ENCODE measurements at regions not wholly inside any gene's neighbourhood (a gene's known extent, or its start where the extent isn't known, plus 50 kb on each side); places are given as distances from the start of the nearest gene placed in this dataset.

DNA sequence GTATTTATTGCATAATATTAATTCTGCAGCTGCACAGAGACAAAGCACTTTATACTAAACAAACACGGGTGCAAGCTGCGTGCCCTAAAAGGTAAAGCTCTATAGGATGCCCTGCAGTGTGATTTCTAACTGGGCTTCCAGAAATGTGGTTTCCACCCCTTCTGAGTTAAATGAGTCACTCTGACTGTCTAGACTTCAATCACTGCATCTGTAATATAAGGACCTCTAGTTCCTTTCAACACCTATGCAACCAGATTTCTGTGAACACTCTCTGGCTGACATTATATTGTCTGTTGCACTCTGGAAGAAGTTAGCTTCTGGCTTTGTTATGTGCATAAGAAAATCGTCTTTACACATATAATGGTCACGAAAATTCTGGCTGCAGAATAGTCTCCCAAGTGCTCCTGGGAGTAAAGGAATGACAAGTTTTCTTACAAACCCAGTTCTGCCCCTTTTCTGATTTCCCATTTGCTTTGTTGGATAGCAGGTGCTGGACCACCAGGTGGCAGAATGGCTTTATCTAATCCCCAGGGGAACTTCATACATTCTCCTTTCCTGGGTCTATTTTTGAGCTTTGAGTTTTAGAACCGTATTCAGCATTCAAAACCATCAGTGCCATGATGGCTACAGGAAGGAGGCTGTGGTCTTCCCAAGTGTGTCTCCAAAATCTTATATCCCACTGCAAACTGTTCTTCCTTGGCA, 842.2 kb downstream of the STIM2 start:
- H3K4me3 ChIP-seq (ENCODE audit: low read depth, low read length): no peak overlapping the region

GRCh38 chr4:27703771-27704170, 843.1 kb downstream of the STIM2 start:
- no peak overlapping the region for H3K4me3 ChIP-seq (ENCODE audit: low read depth, low read length)

GRCh38 chr4:27711041-27711440, 850.4 kb downstream of the STIM2 start:
- no peak overlapping the region for H3K4me3 ChIP-seq (ENCODE audit: low read depth, low read length)

DNA sequence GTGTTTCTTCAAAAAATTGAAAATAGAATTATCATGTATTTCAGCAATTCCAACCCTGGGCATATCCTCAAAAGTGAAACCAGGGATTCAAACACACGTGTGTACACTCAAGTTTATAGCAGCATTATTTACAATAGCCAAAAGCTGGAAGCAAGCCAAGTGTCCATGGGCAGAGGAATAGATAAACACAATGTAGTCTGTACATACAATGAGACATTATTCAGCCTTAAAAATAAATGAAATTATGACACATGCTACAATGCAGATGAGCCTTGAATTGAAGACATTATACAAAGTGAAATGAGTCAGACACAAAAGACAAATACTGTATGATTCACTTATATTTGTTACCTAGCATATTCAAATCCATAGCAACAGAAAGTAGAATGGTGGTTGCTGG, 853.4 kb downstream of the STIM2 start:
- H3K4me3 ChIP-seq (ENCODE audit: low read depth, low read length): no peak overlapping the region

GRCh38 chr4:27716693-27717430, 856.2 kb downstream of the STIM2 start:
- H3K4me3 ChIP-seq (ENCODE audit: low read depth, low read length): no peak overlapping the region

DNA sequence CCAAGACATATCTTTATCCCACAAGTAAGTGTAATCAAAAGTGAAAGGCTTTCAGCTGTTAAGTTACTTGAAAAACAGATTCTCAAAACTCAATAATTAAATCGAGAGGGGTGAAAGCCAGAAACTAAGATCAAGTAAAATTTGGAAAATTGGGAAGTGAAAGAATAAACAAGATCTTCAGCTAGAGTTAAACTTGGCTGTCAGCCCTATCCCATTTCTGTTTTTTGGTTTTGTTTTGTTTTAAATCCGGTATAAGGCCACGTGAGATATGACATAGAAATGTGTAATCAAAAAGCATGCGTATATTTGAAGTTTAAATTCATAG, 856.8 kb downstream of the STIM2 start:
- H3K4me3 ChIP-seq (ENCODE audit: low read depth, low read length): no peak overlapping the region

DNA sequence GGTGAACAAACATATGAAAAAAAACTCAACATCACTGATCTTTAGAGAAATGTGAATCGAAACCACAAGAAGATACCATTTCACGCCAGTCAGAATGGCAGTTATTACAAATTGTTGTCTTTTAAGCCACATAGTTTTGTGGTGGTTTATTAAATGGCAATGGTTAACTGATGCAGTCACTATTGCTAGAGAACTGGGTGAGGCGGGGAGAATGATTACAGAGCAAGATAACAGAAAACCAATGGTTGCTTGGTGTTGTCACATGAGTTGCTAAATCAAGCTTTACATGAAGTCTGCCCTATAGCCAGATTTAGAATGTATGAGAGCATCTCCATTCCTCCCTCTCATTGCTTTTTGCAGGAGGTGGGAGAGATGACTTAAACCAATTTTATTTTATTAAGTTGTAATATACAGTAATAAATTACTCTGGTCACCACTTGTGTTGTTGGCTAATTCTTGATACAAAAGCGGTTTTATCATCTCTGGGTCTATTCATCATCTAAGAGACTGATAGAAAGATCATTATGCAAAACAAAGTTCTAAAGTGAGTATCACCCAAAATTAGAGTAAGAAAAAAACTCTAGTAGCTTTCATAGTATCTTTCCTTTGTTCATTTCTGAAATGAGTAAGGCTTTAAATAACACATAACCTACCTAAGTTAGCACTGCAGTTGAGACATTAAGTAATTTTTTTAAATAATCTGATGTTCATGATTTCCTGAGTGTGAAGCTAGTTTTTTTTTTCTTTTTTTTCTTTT, 859.5 kb downstream of the STIM2 start:
- H3K4me3 ChIP-seq (ENCODE audit: low read depth, low read length): no peak overlapping the region

DNA sequence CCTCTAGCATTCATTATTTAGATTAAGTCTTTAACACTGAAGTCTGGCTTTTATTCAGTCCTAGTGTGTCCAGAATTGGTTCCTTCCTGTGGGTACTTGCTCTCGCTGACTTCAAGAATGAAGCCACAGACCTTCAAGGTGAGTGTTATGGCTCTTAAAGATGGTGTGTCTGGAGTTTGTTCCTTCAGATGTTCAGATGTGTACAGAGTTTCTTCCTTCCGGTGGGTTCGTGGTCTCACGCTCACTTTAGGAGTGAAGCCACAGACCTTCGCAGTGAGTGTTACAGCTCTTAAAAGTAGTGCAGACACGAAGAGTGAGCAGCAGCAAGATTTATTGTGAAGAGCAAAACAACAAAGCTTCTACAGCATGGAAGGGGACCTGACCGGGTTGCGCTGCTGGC, 860.6 kb downstream of the STIM2 start:
- no peak overlapping the region for H3K4me3 ChIP-seq (ENCODE audit: low read depth, low read length)

- no peak overlapping the region for H3K4me3 ChIP-seq (ENCODE audit: low read depth, low read length)
Measured at GRCh38 chr4:27728892-27729291, 868.3 kb downstream of the STIM2 start.

DNA sequence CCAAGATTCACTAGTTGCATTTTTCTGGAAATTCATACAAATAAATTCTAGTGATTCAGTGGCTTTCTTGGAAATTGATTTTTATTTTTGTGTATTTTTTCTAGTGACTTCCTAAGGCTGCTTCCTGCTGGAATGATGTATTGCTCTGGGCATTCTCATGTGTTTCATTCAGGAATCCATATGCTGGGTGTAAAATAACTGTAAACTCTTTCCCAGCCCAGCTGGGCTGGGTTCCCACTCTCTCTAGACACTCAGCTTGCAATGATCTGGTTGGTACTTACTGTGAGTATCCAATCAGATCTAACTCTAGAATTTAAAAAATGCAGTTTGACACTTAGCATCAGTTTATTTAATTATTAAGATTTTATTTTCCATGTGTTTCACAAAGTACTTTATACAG, 882.2 kb downstream of the STIM2 start:
- H3K4me3 ChIP-seq (ENCODE audit: low read depth, low read length): no peak overlapping the region

DNA sequence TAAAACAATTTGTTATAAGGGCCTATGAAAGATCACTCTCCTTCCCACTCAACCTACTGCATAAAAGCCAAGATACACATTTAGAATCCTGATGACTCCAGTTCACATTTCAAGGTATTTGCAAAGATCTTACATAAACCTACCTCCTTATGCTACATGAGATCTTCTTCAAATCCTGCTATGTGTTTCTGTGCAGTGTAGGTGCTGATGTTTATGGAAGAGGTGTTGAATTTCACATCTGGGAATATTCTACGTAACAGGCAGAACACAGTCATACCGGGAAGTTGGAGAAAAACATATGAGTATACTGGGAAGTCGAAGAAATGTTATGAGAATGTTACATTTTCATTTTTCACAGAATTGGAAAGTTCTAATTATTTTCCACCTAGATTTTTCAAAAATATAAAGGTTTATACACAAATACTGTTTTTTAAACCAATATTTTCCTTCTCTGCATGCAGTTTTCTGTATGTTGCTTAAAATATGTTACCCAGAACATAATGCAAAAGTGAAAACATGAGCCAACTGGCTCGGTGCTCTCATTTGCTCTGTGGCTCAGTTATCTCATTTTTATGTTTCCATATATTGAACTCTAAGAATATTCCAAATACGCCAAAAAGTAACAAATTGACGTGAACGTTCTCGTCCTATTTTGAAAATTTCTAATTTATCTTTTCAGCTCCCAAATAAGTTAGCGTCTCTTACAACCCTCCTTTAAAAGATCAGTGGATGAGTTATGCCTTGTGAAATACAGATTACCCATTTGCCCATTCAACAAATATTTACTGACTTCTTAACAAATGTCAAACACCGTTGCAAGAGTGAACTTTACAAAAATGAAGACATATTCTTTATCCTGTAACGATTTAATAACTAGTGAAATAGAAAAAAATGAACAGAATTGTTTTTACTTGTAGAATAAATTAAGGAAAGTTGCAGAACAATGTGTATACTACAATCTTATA, 899.3 kb downstream of the STIM2 start:
- H3K4me3 ChIP-seq (ENCODE audit: low read depth, low read length): no peak overlapping the region

DNA sequence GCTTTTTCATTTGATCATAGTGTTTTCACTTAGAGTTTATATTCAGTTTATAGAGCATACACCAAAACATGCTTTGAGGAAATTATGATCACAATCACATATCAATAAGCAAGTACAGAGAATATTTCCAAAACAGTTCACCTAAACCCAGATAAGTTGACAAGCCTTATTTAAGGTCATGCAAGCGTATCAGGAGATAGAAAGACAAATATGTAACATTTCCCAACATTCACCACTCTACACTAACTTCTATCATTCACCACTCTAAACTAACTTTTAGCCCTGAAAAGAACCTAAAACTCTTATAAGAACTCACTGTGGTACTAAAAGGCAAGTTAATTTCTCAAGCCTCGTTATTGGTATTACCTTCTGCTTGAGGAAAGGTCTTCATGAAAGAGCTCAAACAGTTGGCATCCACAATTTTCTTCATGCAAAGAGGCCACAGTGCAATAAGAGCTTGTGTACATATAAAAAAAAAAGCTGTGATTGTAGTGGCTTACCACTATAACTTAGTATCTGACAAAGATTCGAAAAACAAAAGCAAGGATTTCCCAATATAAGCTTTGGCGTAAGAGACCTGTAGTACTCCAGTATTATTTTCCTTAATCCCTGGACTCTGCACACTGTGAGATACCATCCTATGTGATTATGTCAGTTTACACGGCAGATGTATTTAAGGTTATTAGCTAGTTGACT, 903.3 kb downstream of the STIM2 start:
- no peak overlapping the region for H3K4me3 ChIP-seq (ENCODE audit: low read depth, low read length)

DNA sequence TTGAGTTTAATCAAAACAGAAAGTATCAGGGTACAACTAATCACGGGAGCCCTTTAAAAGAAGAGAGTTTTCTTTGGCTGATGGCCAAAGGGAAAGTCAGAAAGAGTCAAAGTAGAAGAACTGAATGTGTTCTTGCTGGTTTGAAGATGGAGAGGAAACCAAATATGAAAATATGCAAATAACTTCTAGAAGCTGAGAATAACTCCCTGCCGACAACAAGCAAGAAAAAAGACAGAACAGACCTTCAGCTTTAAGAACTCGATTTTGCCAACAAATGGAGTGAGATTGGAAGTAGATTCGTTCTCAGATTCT, 903.8 kb downstream of the STIM2 start:
- no peak overlapping the region for H3K4me3 ChIP-seq (ENCODE audit: low read depth, low read length)

GRCh38 chr4:27770895-27771294, 910.3 kb downstream of the STIM2 start:
- no peak overlapping the region for H3K4me3 ChIP-seq (ENCODE audit: low read depth, low read length)

- no peak overlapping the region for H3K4me3 ChIP-seq (ENCODE audit: low read depth, low read length)
Measured at GRCh38 chr4:27775156-27775555, 914.5 kb downstream of the STIM2 start.

DNA sequence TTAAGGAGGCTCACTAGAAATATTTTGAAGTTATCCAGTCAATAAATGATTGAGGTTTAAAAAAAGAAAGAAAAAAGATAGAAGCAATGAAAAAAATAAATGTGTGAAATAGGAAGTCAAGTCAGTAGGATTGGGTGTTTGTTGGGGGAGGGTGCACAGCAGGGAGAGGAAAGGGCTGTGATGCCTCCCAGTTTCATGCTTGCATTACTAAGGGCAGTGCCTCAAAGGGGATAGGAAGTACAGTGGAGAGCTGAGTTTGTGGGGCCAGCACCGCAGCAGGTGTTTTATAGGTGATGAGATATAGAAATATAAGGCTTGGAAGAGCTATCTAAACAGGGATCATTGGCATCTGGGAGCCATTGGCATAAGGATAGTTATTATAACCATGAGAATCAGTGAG, 919.2 kb downstream of the STIM2 start:
- no peak overlapping the region for H3K4me3 ChIP-seq (ENCODE audit: low read depth, low read length)

- H3K4me3 ChIP-seq (ENCODE audit: low read depth, low read length): no peak overlapping the region
Measured at GRCh38 chr4:27787195-27787594, 926.6 kb downstream of the STIM2 start.

GRCh38 chr4:27789773-27790172, 929.1 kb downstream of the STIM2 start:
- H3K4me3 ChIP-seq (ENCODE audit: low read depth, low read length): no peak overlapping the region

DNA sequence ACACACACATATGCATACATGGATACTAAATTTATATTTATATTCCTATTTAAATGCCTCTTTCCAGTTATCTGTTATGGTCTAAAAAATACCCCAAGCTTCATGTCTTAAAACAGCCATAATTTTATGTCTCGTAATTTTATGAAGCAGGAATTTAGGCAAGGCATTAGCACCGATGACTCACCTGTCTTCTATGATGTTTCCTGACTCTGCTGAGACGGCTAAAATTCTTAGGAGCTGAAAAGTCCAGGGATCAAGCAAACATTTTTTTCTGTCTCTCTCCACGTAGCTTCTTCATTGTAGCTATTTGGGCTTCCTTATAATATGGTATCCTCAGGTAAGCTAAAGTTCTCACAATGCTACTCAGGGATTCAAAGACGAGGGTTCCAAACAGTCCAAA, 930.3 kb downstream of the STIM2 start:
- no peak overlapping the region for H3K4me3 ChIP-seq (ENCODE audit: low read depth, low read length)

DNA sequence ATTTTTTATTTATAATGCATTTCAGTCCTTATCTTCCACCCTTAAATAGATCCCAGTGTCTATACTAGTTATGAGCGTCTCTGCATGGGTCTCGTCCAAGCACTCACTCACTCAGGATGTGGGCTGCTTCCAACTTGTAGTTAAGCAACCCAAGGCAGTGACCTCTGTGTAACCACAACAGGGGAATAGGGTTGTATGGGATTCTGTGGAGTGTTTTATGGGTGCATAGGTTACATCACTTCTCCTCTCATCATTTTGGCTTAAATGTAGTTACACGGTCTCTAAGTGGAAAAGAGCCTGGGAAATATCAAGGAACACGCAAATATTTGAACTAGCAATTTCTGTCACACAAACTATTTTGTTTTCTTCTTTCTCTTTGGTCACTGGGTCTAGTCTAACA, 931.0 kb downstream of the STIM2 start:
- no peak overlapping the region for H3K4me3 ChIP-seq (ENCODE audit: low read depth, low read length)

DNA sequence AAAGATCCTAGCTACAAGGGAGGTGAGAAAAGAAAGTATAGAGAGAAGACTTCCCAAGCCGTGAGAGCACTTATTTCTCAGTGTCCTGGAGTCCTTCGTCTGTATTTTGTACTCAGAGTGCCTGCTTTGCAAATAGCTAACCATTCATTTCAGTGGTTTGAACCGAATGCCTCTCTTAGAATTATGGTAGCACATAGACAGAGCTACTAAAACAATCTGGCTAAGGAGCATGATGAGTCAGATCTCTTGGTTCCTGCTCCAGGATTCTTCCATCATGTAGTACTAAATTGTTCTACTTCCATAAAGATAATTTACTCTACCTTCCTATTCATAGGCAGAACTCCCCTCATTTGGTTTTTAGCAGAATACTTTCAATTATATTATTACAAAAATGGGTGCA, 946.6 kb downstream of the STIM2 start:
- no peak overlapping the region for H3K4me3 ChIP-seq (ENCODE audit: low read depth, low read length)
